SK-N-SH treated with all-trans-retinoic acid at 6 μM for 48 hours (cell line): ENCODE measurements at regions not wholly inside any gene's neighbourhood (a gene's known extent, or its start where the extent isn't known, plus 50 kb on each side); places are given as distances from the start of the nearest gene placed in this dataset.

Experiments
- ATAC-seq: fragments of 200-7000 bp; cut with Tn5 transposase; 3 replicates; pipeline ENCODE4 v1.9.1; 2020; ENCODE audit warnings: mild to moderate bottlenecking, moderate library complexity
- ARNTL ChIP-seq: fragments of 450-650 bp; formaldehyde crosslinking; IDR thresholded peaks from 2 replicates; pipeline ENCODE4 v1.5.0; 2020; ENCODE audit warnings: low read depth, mild to moderate bottlenecking, moderate library complexity, borderline replicate concordance
- BACH2 ChIP-seq: fragments of 250-450 bp; sonication (Bioruptor Pico); IDR thresholded peaks from 2 replicates; pipeline ENCODE4 v1.9.0; 2021; ENCODE audit warnings: mild to moderate bottlenecking, borderline replicate concordance
- CREB5 ChIP-seq: fragments of 250-450 bp; sonication (Bioruptor Pico); IDR thresholded peaks from 2 replicates; pipeline ENCODE4 v1.5.1; 2020; ENCODE audit warnings: low read depth, mild to moderate bottlenecking, moderate library complexity
- CSDC2 ChIP-seq: fragments of 250-450 bp; sonication (Bioruptor Pico); IDR thresholded peaks from 2 replicates; pipeline ENCODE4 v1.5.0; 2020; ENCODE audit warnings: mild to moderate bottlenecking, moderate library complexity
- CSRNP3 ChIP-seq: fragments of 250-450 bp; sonication (Bioruptor Pico); IDR thresholded peaks from 2 replicates; pipeline ENCODE4 v1.5.1; 2021; ENCODE audit warnings: mild to moderate bottlenecking, moderate library complexity
- ESRRG ChIP-seq: fragments of 250-450 bp; sonication (Bioruptor Pico); IDR thresholded peaks from 2 replicates; pipeline ENCODE4 v1.6.1; 2021; ENCODE audit warnings: mild to moderate bottlenecking
- ISL1 ChIP-seq: fragments of 250-450 bp; sonication (Bioruptor Pico); IDR thresholded peaks from 2 replicates; pipeline ENCODE4 v2.1.2; 2022; ENCODE audit warnings: mild to moderate bottlenecking, moderate library complexity
- PATZ1 ChIP-seq: fragments of 250-450 bp; sonication (Bioruptor Pico); IDR thresholded peaks from 2 replicates; pipeline ENCODE4 v1.8.0; 2020; ENCODE audit warnings: mild to moderate bottlenecking, moderate library complexity, borderline replicate concordance
- PPARA ChIP-seq: fragments of 250-450 bp; sonication (Bioruptor Pico); IDR thresholded peaks from 2 replicates; pipeline ENCODE4 v1.5.0; 2020; ENCODE audit warnings: mild to moderate bottlenecking, borderline replicate concordance
- RARB ChIP-seq: fragments of 250-450 bp; sonication (Bioruptor Pico); IDR thresholded peaks from 2 replicates; pipeline ENCODE4 v1.8.0; 2021; ENCODE audit warnings: mild to moderate bottlenecking, moderate library complexity
- SNAI2 ChIP-seq: fragments of 250-450 bp; sonication (Bioruptor Pico); IDR thresholded peaks from 2 replicates; pipeline ENCODE4 v1.5.0; 2020; ENCODE audit warnings: mild to moderate bottlenecking, moderate library complexity
- TCF4 ChIP-seq: fragments of 250-450 bp; sonication (Bioruptor Pico); IDR thresholded peaks from 2 replicates; pipeline ENCODE4 v1.8.0; 2021; ENCODE audit warnings: mild to moderate bottlenecking, moderate library complexity, borderline replicate concordance
- TOX ChIP-seq: fragments of 250-450 bp; sonication (Bioruptor Pico); IDR thresholded peaks from 2 replicates; pipeline ENCODE4 v1.8.0; 2021; ENCODE audit warnings: mild to moderate bottlenecking, moderate library complexity, borderline replicate concordance
- ZFP3 ChIP-seq: fragments of 250-450 bp; sonication (Bioruptor Pico); IDR thresholded peaks from 2 replicates; pipeline ENCODE4 v1.5.0; 2020; ENCODE audit warnings: mild to moderate bottlenecking, moderate library complexity
- ZFP30 ChIP-seq: fragments of 450-650 bp; formaldehyde crosslinking; IDR thresholded peaks from 2 replicates; pipeline ENCODE4 v1.5.0; 2022; ENCODE audit warnings: mild to moderate bottlenecking, moderate library complexity
- ZNF565 ChIP-seq: fragments of 450-650 bp; formaldehyde crosslinking; conservative IDR thresholded peaks from 2 replicates; pipeline ENCODE4 v1.5.0; 2020; ENCODE audit warnings: low read depth, mild to moderate bottlenecking, moderate library complexity
- ZNF70 ChIP-seq: fragments of 450-650 bp; formaldehyde crosslinking; IDR thresholded peaks from 2 replicates; pipeline ENCODE4 v1.5.0; 2020; ENCODE audit warnings: mild to moderate bottlenecking, moderate library complexity

- TF ChIP-seq BACH2: no peak
- no peak for TF ChIP-seq PPARA (CRISPR knock-in tag)
- TF ChIP-seq RARB (CRISPR knock-in tag): no peak
- TF ChIP-seq TOX (CRISPR knock-in tag): no peak
- TF ChIP-seq CSDC2 (CRISPR knock-in tag): no peak
- TF ChIP-seq ZFP30 (CRISPR knock-in tag): no peak
- no peak for TF ChIP-seq ISL1
- TF ChIP-seq ZNF70 (CRISPR knock-in tag): no peak
- no peak for TF ChIP-seq PATZ1 (CRISPR knock-in tag)
- no peak for TF ChIP-seq ARNTL
Observed at GRCh38 chr4:27915822-27916221, 1055.2 kb downstream of the STIM2 start.

GRCh38 chr4:27916452-27917184 is 1056.0 kb downstream of the STIM2 start:
- no peak for ATAC-seq
- TF ChIP-seq ISL1: no peak

More at GRCh38 chr4:27915822-27916221, 1055.2 kb downstream of the STIM2 start:
- ATAC-seq: no peak

GRCh38 chr4:27917381-27917780 is 1056.7 kb downstream of the STIM2 start:
- TF ChIP-seq ESRRG (CRISPR knock-in tag) (no peak), CREB5 (CRISPR knock-in tag) (no peak), CSRNP3 (CRISPR knock-in tag) (no peak), CSDC2 (CRISPR knock-in tag) (no peak), TCF4 (CRISPR knock-in tag) (no peak), ZFP3 (CRISPR knock-in tag) (no peak), RARB (CRISPR knock-in tag) (no peak), BACH2 (no peak), PATZ1 (CRISPR knock-in tag) (no peak), ZFP30 (CRISPR knock-in tag) (no peak), SNAI2 (CRISPR knock-in tag) (no peak)
- TF ChIP-seq, all 23 proteins: peak for 0
- ATAC-seq: no peak

- ATAC-seq: no peak
- TF ChIP-seq ZFP3 (CRISPR knock-in tag) (no peak), CREB5 (CRISPR knock-in tag) (no peak), ESRRG (CRISPR knock-in tag) (no peak), TCF4 (CRISPR knock-in tag) (no peak), RARB (CRISPR knock-in tag) (no peak), ZNF565 (CRISPR knock-in tag) (no peak)
Observed at GRCh38 chr4:27921231-27921630, 1060.6 kb downstream of the STIM2 start.
